ENCODE measurements at regions not wholly inside any gene's neighbourhood (a gene's known extent, or its start where the extent isn't known, plus 50 kb on each side); places are given as distances from the start of the nearest gene placed in this dataset.
A peak's percentile ranks its signal among the peaks of the same experiment; 100 is the strongest.

GRCh38 chr18:56003009-56003719, 415.2 kb upstream of the TCF4 start:
- no peak overlapping the region for H3K27ac Mint-ChIP-seq
- no peaks in the 10 kb centered on the region for H3K9me3 Mint-ChIP-seq
- H3K4me3 Mint-ChIP-seq = no peak overlapping the region

GRCh38 chr18:56001576-56001975, 413.6 kb upstream of the TCF4 start:
- Mint-ChIP-seq H3K4me3 (no peak overlapping the region), H3K27ac (no peak overlapping the region), H3K4me1 (peaks cover 31% of the 10 kb centered on the region), H3K27me3 (ENCODE audit: low read depth) (no peaks in the 10 kb centered on the region), H3K9me3 (no peaks in the 10 kb centered on the region), H3K36me3 (no peaks in the 10 kb centered on the region)
- no peak for TF ChIP-seq CTCF (IDR thresholded peaks at IDR 0.05; ENCODE audit: unreplicated experiment)
- DNase-seq (ENCODE audit: low spot score in 2 of 2, unreplicated experiment in 2 of 2) = no peak

More at GRCh38 chr18:56003009-56003719, 415.2 kb upstream of the TCF4 start:
- peaks cover 18% of the 10 kb centered on the region for H3K4me1 Mint-ChIP-seq
- no peaks in the 10 kb centered on the region for H3K36me3 Mint-ChIP-seq
- no peaks in the 10 kb centered on the region for H3K27me3 Mint-ChIP-seq (ENCODE audit: low read depth)
- DNase-seq (ENCODE audit: low spot score in 2 of 2, unreplicated experiment in 2 of 2) = no peak
- no peak for TF ChIP-seq CTCF (IDR thresholded peaks at IDR 0.05; ENCODE audit: unreplicated experiment)

- peak overlapping the region; percentile 57 for H3K27ac Mint-ChIP-seq
- H3K36me3 Mint-ChIP-seq = no peaks in the 10 kb centered on the region
- H3K4me1 Mint-ChIP-seq = peaks cover 31% of the 10 kb centered on the region
- no peak overlapping the region for H3K4me3 Mint-ChIP-seq
- no peaks in the 10 kb centered on the region for H3K9me3 Mint-ChIP-seq
- TF ChIP-seq CTCF (IDR thresholded peaks at IDR 0.05; ENCODE audit: unreplicated experiment) = no peak
- no peaks in the 10 kb centered on the region for H3K27me3 Mint-ChIP-seq (ENCODE audit: low read depth)
- no peak for DNase-seq (ENCODE audit: low spot score in 2 of 2, unreplicated experiment in 2 of 2)
These were observed 412.0 kb upstream of the TCF4 start for GRCh38 chr18:56000041-56000440.

GRCh38 chr18:55999641-56000040, 411.6 kb upstream of the TCF4 start:
- peaks cover 31% of the 10 kb centered on the region for H3K4me1 Mint-ChIP-seq
- H3K9me3 Mint-ChIP-seq = no peaks in the 10 kb centered on the region
- H3K4me3 Mint-ChIP-seq = no peak overlapping the region

GRCh38 chr18:55998801-55999385, 410.9 kb upstream of the TCF4 start:
- Mint-ChIP-seq H3K27ac (no peak overlapping the region), H3K4me3 (no peak overlapping the region), H3K36me3 (no peaks in the 10 kb centered on the region), H3K9me3 (no peaks in the 10 kb centered on the region), H3K27me3 (ENCODE audit: low read depth) (no peaks in the 10 kb centered on the region), H3K4me1 (peaks cover 31% of the 10 kb centered on the region)
- TF ChIP-seq CTCF (IDR thresholded peaks at IDR 0.05; ENCODE audit: unreplicated experiment) = no peak
- no peak for DNase-seq (ENCODE audit: low spot score in 2 of 2, unreplicated experiment in 2 of 2)

More at GRCh38 chr18:55999641-56000040, 411.6 kb upstream of the TCF4 start:
- Mint-ChIP-seq H3K27me3 (ENCODE audit: low read depth) (no peaks in the 10 kb centered on the region), H3K36me3 (no peaks in the 10 kb centered on the region), H3K27ac (peak overlapping the region; percentile 57)
- no peak for DNase-seq (ENCODE audit: low spot score in 2 of 2, unreplicated experiment in 2 of 2)
- no peak for TF ChIP-seq CTCF (IDR thresholded peaks at IDR 0.05; ENCODE audit: unreplicated experiment)
